Kidney tubule cell (primary cell): ENCODE measurements at regions not wholly inside any gene's neighbourhood (a gene's known extent, or its start where the extent isn't known, plus 50 kb on each side); places are given as distances from the start of the nearest gene placed in this dataset.
A peak's percentile ranks its signal among the peaks of the same experiment; 100 is the strongest.

ENCODE experiments used
- DNase-seq: peaks from one replicate; pipeline ENCODE4 v3.0.0-alpha.2; 2018; ENCODE audit warnings: low spot score

- DNase-seq: peak; percentile 83
These were observed 242.8 kb upstream of the JADE1 start for GRCh38 chr4:128566693-128567092.

GRCh38 chr4:128565565-128566186, 243.8 kb upstream of the JADE1 start:
- DNase-seq: peak; percentile 54

GRCh38 chr4:128565054-128565453, 244.4 kb upstream of the JADE1 start:
- DNase-seq: no peak

GRCh38 chr4:128564081-128564630, 245.3 kb upstream of the JADE1 start:
- no peak for DNase-seq

GRCh38 chr4:128560754-128561495, 248.6 kb upstream of the JADE1 start:
- DNase-seq: no peak

GRCh38 chr4:128558896-128559679, 250.4 kb upstream of the JADE1 start:
- no peak for DNase-seq

- DNase-seq: no peak
These were observed 252.7 kb upstream of the JADE1 start for GRCh38 chr4:128556756-128557155.

- DNase-seq: peak; percentile 28
These were observed 255.6 kb upstream of the JADE1 start for GRCh38 chr4:128553686-128554515.

GRCh38 chr4:128552586-128552907, 257.0 kb upstream of the JADE1 start:
- DNase-seq: no peak

- no peak for DNase-seq
These were observed 258.2 kb upstream of the JADE1 start for GRCh38 chr4:128551280-128551679.

- no peak for DNase-seq
These were observed 259.4 kb upstream of the JADE1 start for GRCh38 chr4:128550060-128550459.

- peak; percentile 53 for DNase-seq
These were observed 259.9 kb upstream of the JADE1 start for GRCh38 chr4:128549636-128550035.

- DNase-seq: no peak
These were observed 260.8 kb upstream of the PGRMC2 start for GRCh38 chr4:128548381-128548780.

GRCh38 chr4:128544272-128544671, 256.7 kb upstream of the PGRMC2 start:
- no peak for DNase-seq

GRCh38 chr4:128543696-128544095, 256.1 kb upstream of the PGRMC2 start:
- no peak for DNase-seq

- DNase-seq: no peak
These were observed 254.4 kb upstream of the PGRMC2 start for GRCh38 chr4:128542047-128542446.

- no peak for DNase-seq
These were observed 252.5 kb upstream of the PGRMC2 start for GRCh38 chr4:128540122-128540521.

- no peak for DNase-seq
These were observed 250.7 kb upstream of the PGRMC2 start for GRCh38 chr4:128538111-128538882.

GRCh38 chr4:128536746-128537145, 249.1 kb upstream of the PGRMC2 start:
- DNase-seq: no peak

- peak; percentile 58 for DNase-seq
These were observed 247.9 kb upstream of the PGRMC2 start for GRCh38 chr4:128535510-128535909.
